ENCODE measurements at regions not wholly inside any gene's neighbourhood (a gene's known extent, or its start where the extent isn't known, plus 50 kb on each side); places are given as distances from the start of the nearest gene placed in this dataset.

DNA sequence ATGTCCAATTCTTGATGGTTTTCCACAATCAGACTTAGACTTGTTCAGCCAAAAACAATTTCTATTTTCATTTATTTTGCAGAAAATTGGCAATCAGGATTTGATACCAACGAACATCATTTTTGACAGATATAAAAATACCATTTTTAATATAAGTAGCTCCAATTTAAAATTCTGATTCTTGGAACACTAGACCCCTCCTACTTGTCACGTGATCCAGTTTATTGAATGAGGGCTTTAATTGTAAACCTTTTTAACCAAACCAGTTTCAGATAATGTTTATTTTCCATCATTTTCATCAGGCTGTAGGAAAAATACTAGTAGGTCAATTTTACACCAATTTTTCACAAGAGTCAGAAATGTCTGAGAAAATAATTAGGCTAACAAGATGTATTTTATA, 607.2 kb upstream of the RGS18 start:
- DNase-seq (ENCODE audit: low read depth): no peak
- TF ChIP-seq, protein P1, sequence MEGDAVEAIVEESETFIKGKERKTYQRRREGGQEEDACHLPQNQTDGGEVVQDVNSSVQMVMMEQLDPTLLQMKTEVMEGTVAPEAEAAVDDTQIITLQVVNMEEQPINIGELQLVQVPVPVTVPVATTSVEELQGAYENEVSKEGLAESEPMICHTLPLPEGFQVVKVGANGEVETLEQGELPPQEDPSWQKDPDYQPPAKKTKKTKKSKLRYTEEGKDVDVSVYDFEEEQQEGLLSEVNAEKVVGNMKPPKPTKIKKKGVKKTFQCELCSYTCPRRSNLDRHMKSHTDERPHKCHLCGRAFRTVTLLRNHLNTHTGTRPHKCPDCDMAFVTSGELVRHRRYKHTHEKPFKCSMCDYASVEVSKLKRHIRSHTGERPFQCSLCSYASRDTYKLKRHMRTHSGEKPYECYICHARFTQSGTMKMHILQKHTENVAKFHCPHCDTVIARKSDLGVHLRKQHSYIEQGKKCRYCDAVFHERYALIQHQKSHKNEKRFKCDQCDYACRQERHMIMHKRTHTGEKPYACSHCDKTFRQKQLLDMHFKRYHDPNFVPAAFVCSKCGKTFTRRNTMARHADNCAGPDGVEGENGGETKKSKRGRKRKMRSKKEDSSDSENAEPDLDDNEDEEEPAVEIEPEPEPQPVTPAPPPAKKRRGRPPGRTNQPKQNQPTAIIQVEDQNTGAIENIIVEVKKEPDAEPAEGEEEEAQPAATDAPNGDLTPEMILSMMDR (conservative IDR thresholded peaks at IDR 0.05; ENCODE audit: low read depth, low read length): no peak

DNA sequence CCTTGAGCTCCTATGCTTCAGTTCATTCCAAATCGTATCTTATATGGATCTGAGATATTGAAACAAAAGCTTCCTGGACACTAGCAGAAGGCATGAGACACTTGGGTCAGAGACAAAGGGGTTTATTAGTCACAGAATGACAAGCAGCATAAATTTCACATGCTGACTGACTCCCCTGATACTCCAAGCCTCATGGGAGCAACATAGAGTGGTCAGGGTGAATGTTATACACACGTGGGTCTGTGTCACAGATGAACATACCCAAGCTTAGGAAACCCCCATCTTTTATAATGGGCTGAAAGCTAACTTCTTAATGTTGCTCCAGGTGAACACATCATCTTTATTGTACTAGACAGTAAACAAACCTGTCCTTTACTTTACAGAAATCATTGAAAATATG, 599.9 kb upstream of the RGS18 start:
- TF ChIP-seq, protein P1 (conservative IDR thresholded peaks at IDR 0.05; ENCODE audit: low read depth, low read length): no peak
- H3K4me3 ChIP-seq (ENCODE audit: low read length): no peak overlapping the region
- no peak for DNase-seq (ENCODE audit: low read depth)

More for the DNA sequence above, 607.2 kb upstream of the RGS18 start:
- H3K4me3 ChIP-seq (ENCODE audit: low read length): no peak overlapping the region

DNA sequence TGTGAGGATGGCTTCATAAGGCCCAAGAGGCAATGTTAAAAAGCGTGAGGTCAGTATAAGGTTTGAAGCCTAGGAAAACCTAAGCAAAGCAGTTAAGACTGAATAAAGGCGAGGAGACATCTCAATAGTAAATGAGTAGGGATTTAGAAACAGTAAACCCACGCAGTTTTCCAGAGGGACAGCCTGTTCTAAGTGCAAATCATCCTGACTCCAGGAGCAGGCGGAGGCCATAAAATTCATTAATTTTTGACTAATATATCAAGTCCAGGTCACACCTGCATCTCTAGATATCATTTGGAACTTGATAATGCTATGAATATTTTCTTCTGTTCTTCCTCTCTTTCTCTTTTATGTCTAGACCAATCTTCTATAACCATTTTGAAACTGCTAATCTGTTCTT, 597.0 kb upstream of the RGS18 start:
- no peak for DNase-seq (ENCODE audit: low read depth)
- no peak overlapping the region for H3K4me3 ChIP-seq (ENCODE audit: low read length)
- TF ChIP-seq, protein P1 (conservative IDR thresholded peaks at IDR 0.05; ENCODE audit: low read depth, low read length): no peak

DNA sequence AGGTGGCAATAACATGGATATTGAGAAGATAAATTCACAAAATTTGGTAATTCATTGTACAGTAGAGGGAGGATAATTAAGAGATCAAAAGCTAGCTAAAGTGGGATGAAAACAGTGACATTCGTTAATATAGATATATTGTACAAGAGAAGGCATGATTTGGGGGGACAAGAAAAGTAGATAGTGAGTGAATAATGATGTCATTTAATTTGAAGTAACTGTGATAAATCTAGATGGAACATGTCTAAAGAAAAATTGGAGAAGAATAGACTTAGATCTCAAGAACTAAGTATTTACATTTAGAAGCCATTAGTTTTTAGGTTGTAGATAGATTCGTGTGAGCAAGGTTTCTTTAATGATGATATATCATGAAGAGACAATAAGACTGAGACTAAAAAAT, 594.0 kb upstream of the RGS18 start:
- DNase-seq (ENCODE audit: low read depth): no peak
- TF ChIP-seq, protein P1 (conservative IDR thresholded peaks at IDR 0.05; ENCODE audit: low read depth, low read length): no peak
- no peak overlapping the region for H3K4me3 ChIP-seq (ENCODE audit: low read length)

- no peak for DNase-seq (ENCODE audit: low read depth)
- TF ChIP-seq, protein P1 (conservative IDR thresholded peaks at IDR 0.05; ENCODE audit: low read depth, low read length): no peak
Measured at GRCh38 chr1:191572479-191572878, 585.8 kb upstream of the RGS18 start.

DNA sequence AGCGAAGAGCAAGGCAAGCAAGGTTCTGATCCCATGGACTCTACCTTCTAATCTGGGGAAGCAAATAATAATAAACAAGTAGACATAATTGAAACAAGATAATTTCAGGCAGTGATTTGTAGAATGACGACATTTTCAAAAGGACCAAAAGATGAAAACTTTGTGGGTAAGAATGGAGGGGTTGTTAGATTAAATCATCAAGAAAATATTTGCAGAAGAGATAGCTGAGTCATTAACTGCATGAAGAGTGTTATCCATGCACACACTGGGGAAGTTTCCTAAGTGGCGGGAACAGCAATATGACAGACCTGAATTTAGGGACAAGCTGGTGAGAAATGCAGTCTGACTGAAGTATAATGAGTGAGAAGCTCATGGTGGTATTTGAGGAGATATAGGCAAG, 583.1 kb upstream of the RGS18 start:
- H3K4me3 ChIP-seq (ENCODE audit: low read length): no peak overlapping the region
- TF ChIP-seq, protein P1 (conservative IDR thresholded peaks at IDR 0.05; ENCODE audit: low read depth, low read length): no peak
- DNase-seq (ENCODE audit: low read depth): no peak

More at GRCh38 chr1:191572479-191572878, 585.8 kb upstream of the RGS18 start:
- no peak overlapping the region for H3K4me3 ChIP-seq (ENCODE audit: low read length)

DNA sequence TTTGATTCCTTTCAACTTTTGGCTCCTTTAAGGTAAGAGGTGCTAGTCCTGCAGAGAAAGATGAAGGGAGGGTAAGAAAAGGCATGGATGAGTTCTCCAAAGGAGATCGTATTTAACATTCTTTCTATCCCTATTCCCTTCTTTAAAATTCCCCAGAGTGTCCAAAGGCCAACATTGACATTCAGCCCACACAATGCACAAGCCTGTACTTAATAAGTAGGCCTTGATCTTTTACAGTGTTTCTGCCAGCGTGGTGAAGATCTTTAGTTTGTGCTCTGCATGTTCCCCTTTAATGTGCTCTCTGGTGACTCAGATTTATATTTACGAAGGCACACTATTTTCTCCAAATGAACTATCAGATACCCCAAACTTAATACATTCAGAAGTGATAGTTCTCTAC, 582.5 kb upstream of the RGS18 start:
- no peak overlapping the region for H3K4me3 ChIP-seq (ENCODE audit: low read length)

More for the DNA sequence above, 582.5 kb upstream of the RGS18 start:
- TF ChIP-seq, protein P1 (conservative IDR thresholded peaks at IDR 0.05; ENCODE audit: low read depth, low read length): no peak
- DNase-seq (ENCODE audit: low read depth): no peak
